ENCODE measurements at regions not wholly inside any gene's neighbourhood (a gene's known extent, or its start where the extent isn't known, plus 50 kb on each side); places are given as distances from the start of the nearest gene placed in this dataset.

GRCh38 chr12:105985383-105985782, 153.4 kb downstream of the NUAK1 start:
- CTCF ChIA-PET: interaction anchor here (0.6 kb wide), 1 partner anchor 475 kb away, joined by 3 read pairs; no protein-coding TSS in a partner anchor
- Mint-ChIP-seq H3K4me3 (no peak overlapping the region), H3K36me3 (ENCODE audit: low read depth) (no peaks in the 10 kb centered on the region), H3K4me1 (ENCODE audit: low read depth) (no peaks in the 10 kb centered on the region), H3K27me3 (ENCODE audit: low read depth) (no peaks in the 10 kb centered on the region), H3K27ac (no peak overlapping the region), H3K9me3 (no peaks in the 10 kb centered on the region)
- intact Hi-C loops (cut with micrococcal nuclease): no loop called here
- DNase-seq: no peak

- no peak overlapping the region for H3K4me3 Mint-ChIP-seq
- H3K27me3 Mint-ChIP-seq (ENCODE audit: low read depth): no peaks in the 10 kb centered on the region
- DNase-seq: no peak
- H3K36me3 Mint-ChIP-seq (ENCODE audit: low read depth): no peaks in the 10 kb centered on the region
- H3K27ac Mint-ChIP-seq: no peak overlapping the region
- intact Hi-C loops (cut with micrococcal nuclease): no loop called here
- no peaks in the 10 kb centered on the region for H3K4me1 Mint-ChIP-seq (ENCODE audit: low read depth)
- H3K9me3 Mint-ChIP-seq: no peaks in the 10 kb centered on the region
- CTCF ChIA-PET: no interaction called here
These were observed 151.7 kb downstream of the NUAK1 start for GRCh38 chr12:105986779-105987684.

GRCh38 chr12:105987685-105988035, 151.1 kb downstream of the NUAK1 start:
- Mint-ChIP-seq H3K9me3 (no peaks in the 10 kb centered on the region), H3K27ac (no peak overlapping the region), H3K4me1 (ENCODE audit: low read depth) (no peaks in the 10 kb centered on the region), H3K4me3 (no peak overlapping the region), H3K27me3 (ENCODE audit: low read depth) (peaks cover 2% of the 10 kb centered on the region), H3K36me3 (ENCODE audit: low read depth) (no peaks in the 10 kb centered on the region)
- CTCF ChIA-PET: no interaction called here
- DNase-seq: no peak
- intact Hi-C loops (cut with micrococcal nuclease): no loop called here

GRCh38 chr12:105992849-105993740, 145.7 kb downstream of the NUAK1 start:
- H3K27me3 Mint-ChIP-seq (ENCODE audit: low read depth): peaks cover 10% of the 10 kb centered on the region
- no peak overlapping the region for H3K27ac Mint-ChIP-seq
- H3K9me3 Mint-ChIP-seq: no peaks in the 10 kb centered on the region
- H3K4me1 Mint-ChIP-seq (ENCODE audit: low read depth): no peaks in the 10 kb centered on the region
- no peaks in the 10 kb centered on the region for H3K36me3 Mint-ChIP-seq (ENCODE audit: low read depth)
- CTCF ChIA-PET: no interaction called here
- intact Hi-C loops (cut with micrococcal nuclease): no loop called here
- no peak overlapping the region for H3K4me3 Mint-ChIP-seq
- no peak for DNase-seq

GRCh38 chr12:105993766-105994555, 144.8 kb downstream of the NUAK1 start:
- Mint-ChIP-seq H3K27ac (no peak overlapping the region), H3K27me3 (ENCODE audit: low read depth) (peaks cover 10% of the 10 kb centered on the region), H3K36me3 (ENCODE audit: low read depth) (no peaks in the 10 kb centered on the region), H3K4me1 (ENCODE audit: low read depth) (no peaks in the 10 kb centered on the region), H3K4me3 (no peak overlapping the region), H3K9me3 (no peaks in the 10 kb centered on the region)
- CTCF ChIA-PET: no interaction called here
- DNase-seq: no peak
- intact Hi-C loops (cut with micrococcal nuclease): no loop called here

GRCh38 chr12:105995961-105996431, 142.8 kb downstream of the NUAK1 start:
- intact Hi-C loops (cut with micrococcal nuclease): no loop called here
- Mint-ChIP-seq H3K36me3 (ENCODE audit: low read depth) (no peaks in the 10 kb centered on the region), H3K4me3 (no peak overlapping the region), H3K9me3 (no peaks in the 10 kb centered on the region), H3K4me1 (ENCODE audit: low read depth) (no peaks in the 10 kb centered on the region), H3K27ac (no peak overlapping the region), H3K27me3 (ENCODE audit: low read depth) (peaks cover 10% of the 10 kb centered on the region)
- CTCF ChIA-PET: interaction anchor here (0.6 kb wide), 1 partner anchor 277 kb away, joined by 3 read pairs; no protein-coding TSS in a partner anchor
- DNase-seq: no peak

GRCh38 chr12:105998561-105998960, 140.2 kb downstream of the NUAK1 start:
- H3K27me3 Mint-ChIP-seq (ENCODE audit: low read depth): peaks cover 3% of the 10 kb centered on the region
- H3K4me1 Mint-ChIP-seq (ENCODE audit: low read depth): no peaks in the 10 kb centered on the region
- H3K36me3 Mint-ChIP-seq (ENCODE audit: low read depth): no peaks in the 10 kb centered on the region
- intact Hi-C loops (cut with micrococcal nuclease): no loop called here
- no peak overlapping the region for H3K27ac Mint-ChIP-seq
- no peak overlapping the region for H3K4me3 Mint-ChIP-seq
- no peaks in the 10 kb centered on the region for H3K9me3 Mint-ChIP-seq
- DNase-seq: no peak
- CTCF ChIA-PET: no interaction called here

- intact Hi-C loops (cut with micrococcal nuclease): no loop called here
- H3K27ac Mint-ChIP-seq: no peak overlapping the region
- no peaks in the 10 kb centered on the region for H3K36me3 Mint-ChIP-seq (ENCODE audit: low read depth)
- CTCF ChIA-PET: no interaction called here
- DNase-seq: no peak
- H3K9me3 Mint-ChIP-seq: peaks cover 2% of the 10 kb centered on the region
- H3K4me3 Mint-ChIP-seq: no peak overlapping the region
- H3K27me3 Mint-ChIP-seq (ENCODE audit: low read depth): peaks cover 2% of the 10 kb centered on the region
- H3K4me1 Mint-ChIP-seq (ENCODE audit: low read depth): no peaks in the 10 kb centered on the region
These were observed 138.2 kb downstream of the NUAK1 start for GRCh38 chr12:106000382-106001104.

- CTCF ChIA-PET: no interaction called here
- no peaks in the 10 kb centered on the region for H3K4me1 Mint-ChIP-seq (ENCODE audit: low read depth)
- H3K27me3 Mint-ChIP-seq (ENCODE audit: low read depth): peaks cover 2% of the 10 kb centered on the region
- DNase-seq: no peak
- no peak overlapping the region for H3K4me3 Mint-ChIP-seq
- H3K9me3 Mint-ChIP-seq: peaks cover 2% of the 10 kb centered on the region
- intact Hi-C loops (cut with micrococcal nuclease): no loop called here
- H3K27ac Mint-ChIP-seq: no peak overlapping the region
- H3K36me3 Mint-ChIP-seq (ENCODE audit: low read depth): no peaks in the 10 kb centered on the region
These were observed 137.5 kb downstream of the NUAK1 start for GRCh38 chr12:106001105-106001836.

GRCh38 chr12:106001837-106002218, 136.9 kb downstream of the NUAK1 start:
- H3K27ac Mint-ChIP-seq: no peak overlapping the region
- H3K36me3 Mint-ChIP-seq (ENCODE audit: low read depth): no peaks in the 10 kb centered on the region
- H3K4me1 Mint-ChIP-seq (ENCODE audit: low read depth): no peaks in the 10 kb centered on the region
- H3K4me3 Mint-ChIP-seq: no peak overlapping the region
- intact Hi-C loops (cut with micrococcal nuclease): no loop called here
- CTCF ChIA-PET: no interaction called here
- H3K9me3 Mint-ChIP-seq: peaks cover 2% of the 10 kb centered on the region
- H3K27me3 Mint-ChIP-seq (ENCODE audit: low read depth): peaks cover 2% of the 10 kb centered on the region
- DNase-seq: no peak

GRCh38 chr12:106003297-106003696, 135.5 kb downstream of the NUAK1 start:
- no peak overlapping the region for H3K27ac Mint-ChIP-seq
- H3K4me1 Mint-ChIP-seq (ENCODE audit: low read depth): no peaks in the 10 kb centered on the region
- peaks cover 2% of the 10 kb centered on the region for H3K9me3 Mint-ChIP-seq
- H3K27me3 Mint-ChIP-seq (ENCODE audit: low read depth): peaks cover 2% of the 10 kb centered on the region
- H3K36me3 Mint-ChIP-seq (ENCODE audit: low read depth): no peaks in the 10 kb centered on the region
- CTCF ChIA-PET: no interaction called here
- intact Hi-C loops (cut with micrococcal nuclease): no loop called here
- no peak for DNase-seq
- H3K4me3 Mint-ChIP-seq: no peak overlapping the region

Measured in activated naive CD4-positive, alpha-beta T cell treated with anti-CD3 and anti-CD28 coated beads for 36 hours (primary cell).